ENCODE measurements at regions not wholly inside any gene's neighbourhood (a gene's known extent, or its start where the extent isn't known, plus 50 kb on each side); places are given as distances from the start of the nearest gene placed in this dataset.

DNA sequence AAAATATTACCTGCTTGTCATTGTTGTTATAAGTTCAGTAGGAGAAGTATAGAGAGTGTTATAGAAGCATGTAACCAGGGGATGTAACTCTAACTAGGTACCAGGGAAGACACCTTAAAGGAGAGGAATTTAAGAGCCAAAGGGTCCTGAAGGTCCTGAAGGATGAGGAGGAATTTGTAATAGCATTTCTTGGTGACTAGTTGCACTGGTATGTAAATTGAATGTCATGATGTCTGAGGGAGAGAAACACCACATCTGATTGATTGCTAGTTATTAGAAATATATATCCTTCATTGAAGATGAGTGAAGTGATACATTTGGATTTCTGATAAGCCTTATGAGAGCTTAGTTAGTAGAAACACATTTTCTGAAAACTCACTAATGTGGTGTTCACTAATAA lies 643.8 kb downstream of the RFPL4B start:
- Histone ChIP-seq H3K4me3 (ENCODE audit: low read length) (no peak overlapping the region), H3K27me3 (ENCODE audit: control insufficient read depth, insufficient read depth, low read length) (no peaks in the 10 kb centered on the region), H3K9ac (ENCODE audit: low read length) (no peak overlapping the region), H3K27ac (ENCODE audit: low read depth, low read length) (no peak overlapping the region), H3K4me1 (ENCODE audit: control insufficient read depth, insufficient read depth, low read length) (no peaks in the 10 kb centered on the region), H3K36me3 (ENCODE audit: control insufficient read depth, insufficient read depth, low read length) (no peaks in the 10 kb centered on the region)

DNA sequence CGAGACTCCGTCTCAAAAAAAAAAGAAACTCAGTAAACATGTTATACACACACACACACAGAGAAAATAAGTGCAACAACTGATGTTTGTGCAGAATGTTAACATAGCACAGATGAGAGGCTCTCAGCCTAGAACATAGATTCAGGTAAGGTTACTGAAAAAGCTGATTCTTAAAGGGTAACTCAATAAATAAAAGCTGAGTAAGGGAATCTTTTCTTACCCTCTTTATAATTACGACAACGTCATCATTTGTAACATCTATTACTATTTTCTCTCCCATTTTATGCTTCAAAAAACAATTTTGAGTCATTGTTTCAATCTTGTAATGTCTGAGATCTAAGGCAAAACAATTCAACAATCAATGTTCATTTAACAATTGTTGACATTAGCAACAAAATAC lies 644.8 kb downstream of the RFPL4B start:
- Histone ChIP-seq H3K36me3 (ENCODE audit: control insufficient read depth, insufficient read depth, low read length) (no peaks in the 10 kb centered on the region), H3K4me1 (ENCODE audit: control insufficient read depth, insufficient read depth, low read length) (no peaks in the 10 kb centered on the region), H3K9ac (ENCODE audit: low read length) (no peak overlapping the region), H3K4me3 (ENCODE audit: low read length) (no peak overlapping the region), H3K27ac (ENCODE audit: low read depth, low read length) (no peak overlapping the region), H3K27me3 (ENCODE audit: control insufficient read depth, insufficient read depth, low read length) (no peaks in the 10 kb centered on the region)

DNA sequence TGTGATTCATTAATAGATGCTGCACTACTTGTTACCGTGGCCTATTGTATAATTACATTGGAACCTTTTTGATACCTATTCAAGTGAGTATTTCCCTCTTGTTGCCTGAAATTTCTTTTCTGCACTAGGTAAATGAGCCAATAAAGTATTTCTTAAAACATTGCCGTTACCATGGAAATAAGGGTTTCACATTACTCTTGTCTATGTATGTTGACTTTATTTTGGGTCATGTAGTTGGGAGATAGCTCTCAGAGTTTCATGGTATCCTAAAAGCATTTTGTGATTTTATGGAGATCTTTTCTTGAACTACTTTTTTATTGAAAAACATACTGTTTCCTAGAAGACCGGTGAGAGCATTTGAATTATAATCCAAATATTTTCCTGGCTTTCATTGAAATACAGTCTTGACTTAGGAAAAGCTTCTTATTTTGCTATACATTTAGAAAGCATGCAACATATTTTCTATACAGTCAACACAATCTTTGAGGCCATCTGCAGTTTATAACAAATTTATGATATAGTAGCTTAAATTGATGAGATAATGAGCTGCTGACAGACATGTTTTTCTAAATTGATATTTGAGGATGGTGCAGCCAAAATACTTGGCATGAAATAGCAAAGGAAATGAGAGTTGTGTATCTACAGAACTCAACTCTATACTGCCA lies 650.4 kb downstream of the RFPL4B start:
- Histone ChIP-seq H3K4me3 (ENCODE audit: low read length) (no peak overlapping the region), H3K9ac (ENCODE audit: low read length) (no peak overlapping the region), H3K27ac (ENCODE audit: low read depth, low read length) (no peak overlapping the region), H3K36me3 (ENCODE audit: control insufficient read depth, insufficient read depth, low read length) (no peaks in the 10 kb centered on the region), H3K27me3 (ENCODE audit: control insufficient read depth, insufficient read depth, low read length) (no peaks in the 10 kb centered on the region), H3K4me1 (ENCODE audit: control insufficient read depth, insufficient read depth, low read length) (no peaks in the 10 kb centered on the region)

DNA sequence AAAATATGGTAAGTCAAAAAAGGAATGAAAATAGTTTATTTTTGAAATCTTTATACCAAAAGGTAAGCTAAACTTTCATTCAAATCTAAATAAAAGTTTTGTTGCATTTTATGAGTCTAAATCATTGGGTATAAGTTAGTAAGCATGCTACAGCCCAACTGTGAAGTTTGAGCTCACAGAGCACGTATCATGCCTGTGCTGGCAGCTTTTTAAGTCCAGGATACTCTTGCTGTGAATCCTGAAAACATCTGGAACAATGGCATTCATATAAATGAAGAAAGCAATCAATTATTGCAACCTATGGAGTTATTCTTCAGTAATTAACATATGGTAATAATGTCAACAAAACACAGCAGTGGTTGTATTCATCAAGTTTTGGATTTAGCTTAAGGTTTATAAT lies 656.9 kb downstream of the RFPL4B start:
- no peak overlapping the region for H3K9ac ChIP-seq (ENCODE audit: low read length)
- no peaks in the 10 kb centered on the region for H3K4me1 ChIP-seq (ENCODE audit: control insufficient read depth, insufficient read depth, low read length)
- no peaks in the 10 kb centered on the region for H3K36me3 ChIP-seq (ENCODE audit: control insufficient read depth, insufficient read depth, low read length)
- H3K4me3 ChIP-seq (ENCODE audit: low read length): no peak overlapping the region
- H3K27me3 ChIP-seq (ENCODE audit: control insufficient read depth, insufficient read depth, low read length): no peaks in the 10 kb centered on the region
- no peak overlapping the region for H3K27ac ChIP-seq (ENCODE audit: low read depth, low read length)

DNA sequence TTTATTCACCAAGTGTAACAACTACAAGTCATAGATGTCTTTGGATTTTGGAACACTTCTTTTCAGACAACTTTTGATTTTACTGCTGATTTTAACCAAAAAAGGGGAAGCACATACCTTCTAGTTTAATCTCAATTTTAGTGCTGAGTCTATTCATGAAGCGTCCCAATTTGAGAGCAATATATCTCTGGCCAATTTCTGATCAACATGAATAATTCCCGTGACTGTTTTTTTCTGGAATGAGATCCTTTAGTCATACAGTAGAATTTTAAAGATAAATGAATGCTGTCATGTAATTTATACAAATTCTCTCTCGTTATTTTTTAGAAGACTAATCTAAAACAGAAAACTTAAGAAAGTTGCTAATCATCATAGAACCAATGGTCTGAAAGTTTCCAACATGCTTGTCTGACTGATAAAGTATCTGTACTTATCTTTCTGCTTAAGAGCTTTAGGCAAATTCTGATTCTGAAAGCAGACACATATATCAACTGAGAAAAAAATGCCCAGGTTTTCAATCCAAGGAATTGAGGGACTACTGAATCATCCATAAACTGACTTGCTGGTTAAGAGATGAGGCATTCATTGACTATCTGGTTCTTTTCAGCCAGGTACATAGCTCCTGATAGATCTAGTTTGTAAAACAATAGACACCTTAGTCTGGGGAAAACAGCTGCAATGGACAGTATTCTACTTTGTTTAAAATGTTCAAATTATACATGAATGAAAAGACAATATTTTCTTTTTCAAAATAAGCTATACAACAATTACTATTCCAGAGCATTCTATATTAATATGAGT lies 657.5 kb downstream of the RFPL4B start:
- H3K9ac ChIP-seq (ENCODE audit: low read length): no peak overlapping the region
- H3K4me1 ChIP-seq (ENCODE audit: control insufficient read depth, insufficient read depth, low read length): no peaks in the 10 kb centered on the region
- H3K36me3 ChIP-seq (ENCODE audit: control insufficient read depth, insufficient read depth, low read length): no peaks in the 10 kb centered on the region
- no peak overlapping the region for H3K4me3 ChIP-seq (ENCODE audit: low read length)
- no peak overlapping the region for H3K27ac ChIP-seq (ENCODE audit: low read depth, low read length)
- no peaks in the 10 kb centered on the region for H3K27me3 ChIP-seq (ENCODE audit: control insufficient read depth, insufficient read depth, low read length)

DNA sequence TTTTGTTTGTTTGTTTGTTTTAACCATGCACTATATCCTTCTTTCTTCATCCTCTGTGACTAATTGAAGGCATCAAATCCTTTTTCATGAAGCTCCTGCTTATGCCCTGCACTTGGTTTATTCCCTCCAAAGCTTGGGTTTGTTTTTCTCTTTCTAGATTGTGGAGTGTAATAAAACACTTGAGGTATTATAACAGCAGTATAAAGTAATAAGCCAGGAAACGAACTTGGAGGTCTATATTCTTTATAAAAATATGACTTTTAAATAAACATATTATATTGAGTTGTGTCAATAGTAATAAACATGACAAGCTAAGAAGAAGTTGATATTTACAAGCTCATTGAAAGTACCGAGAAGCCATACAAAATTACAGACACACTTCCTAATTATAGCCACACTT lies 659.4 kb downstream of the RFPL4B start:
- no peak overlapping the region for H3K9ac ChIP-seq (ENCODE audit: low read length)
- H3K4me3 ChIP-seq (ENCODE audit: low read length): no peak overlapping the region
- H3K27ac ChIP-seq (ENCODE audit: low read depth, low read length): no peak overlapping the region
- H3K27me3 ChIP-seq (ENCODE audit: control insufficient read depth, insufficient read depth, low read length): no peaks in the 10 kb centered on the region
- no peaks in the 10 kb centered on the region for H3K4me1 ChIP-seq (ENCODE audit: control insufficient read depth, insufficient read depth, low read length)
- no peaks in the 10 kb centered on the region for H3K36me3 ChIP-seq (ENCODE audit: control insufficient read depth, insufficient read depth, low read length)

DNA sequence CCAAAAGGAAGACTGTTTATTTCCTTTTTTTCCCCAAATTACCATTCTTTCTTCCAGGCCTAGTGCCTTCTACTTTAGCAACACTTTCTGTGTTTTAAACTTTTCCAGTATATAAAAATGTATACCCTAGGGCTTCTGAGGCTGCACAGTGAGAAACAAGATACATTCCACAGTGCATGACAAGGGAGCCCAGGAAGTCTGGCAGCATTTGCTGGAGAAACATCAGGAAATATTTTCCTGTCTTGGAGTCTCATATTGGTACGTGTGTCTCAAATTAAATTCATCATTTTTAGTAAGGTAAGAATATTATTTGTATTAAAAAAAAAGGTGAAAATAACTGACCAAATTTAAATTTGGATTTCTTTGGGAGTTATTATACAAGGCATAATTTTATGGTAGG lies 662.6 kb downstream of the RFPL4B start:
- no peak overlapping the region for H3K27ac ChIP-seq (ENCODE audit: low read depth, low read length)
- H3K36me3 ChIP-seq (ENCODE audit: control insufficient read depth, insufficient read depth, low read length): no peaks in the 10 kb centered on the region
- H3K9ac ChIP-seq (ENCODE audit: low read length): no peak overlapping the region
- H3K4me1 ChIP-seq (ENCODE audit: control insufficient read depth, insufficient read depth, low read length): no peaks in the 10 kb centered on the region
- no peaks in the 10 kb centered on the region for H3K27me3 ChIP-seq (ENCODE audit: control insufficient read depth, insufficient read depth, low read length)
- H3K4me3 ChIP-seq (ENCODE audit: low read length): no peak overlapping the region

DNA sequence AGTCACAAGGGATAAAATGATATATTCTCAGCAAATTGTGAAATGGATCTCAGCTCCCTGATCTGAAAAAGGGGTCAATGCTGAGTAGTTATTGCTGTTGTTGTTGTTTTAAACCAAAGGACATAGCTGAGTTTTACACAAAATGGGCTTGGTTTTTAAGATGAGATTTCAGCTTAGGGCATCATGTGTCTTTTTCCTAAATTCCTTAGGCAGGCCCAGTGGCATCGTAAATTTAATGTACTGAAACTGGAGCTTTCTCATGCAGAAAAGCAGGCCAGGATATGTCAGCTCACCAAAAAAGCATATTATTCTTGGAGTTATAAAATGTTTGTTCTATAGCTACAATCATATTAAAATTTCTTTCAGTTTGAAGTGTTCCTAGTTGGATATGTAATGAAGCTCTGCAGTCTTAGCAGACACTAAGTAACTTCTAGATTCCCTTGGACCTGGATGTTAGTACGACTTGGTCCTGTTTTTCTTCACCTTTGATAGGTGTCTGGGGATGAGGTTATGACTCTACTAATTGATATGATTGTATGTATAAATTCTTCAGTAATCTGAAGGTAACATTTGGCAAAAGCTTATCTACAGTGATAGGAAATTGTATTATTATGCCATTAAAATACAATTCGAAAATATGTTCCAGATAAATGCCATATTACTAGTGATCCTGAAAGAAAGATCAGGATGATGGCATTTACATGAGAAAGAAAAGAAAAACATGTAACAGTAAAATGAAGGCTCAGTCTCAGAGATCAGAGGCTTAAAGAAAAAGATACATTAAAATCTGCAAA lies 663.3 kb downstream of the RFPL4B start:
- H3K4me3 ChIP-seq (ENCODE audit: low read length): no peak overlapping the region
- H3K27me3 ChIP-seq (ENCODE audit: control insufficient read depth, insufficient read depth, low read length): no peaks in the 10 kb centered on the region
- no peaks in the 10 kb centered on the region for H3K36me3 ChIP-seq (ENCODE audit: control insufficient read depth, insufficient read depth, low read length)
- no peaks in the 10 kb centered on the region for H3K4me1 ChIP-seq (ENCODE audit: control insufficient read depth, insufficient read depth, low read length)
- peak overlapping the region; percentile 48 for H3K27ac ChIP-seq (ENCODE audit: low read depth, low read length)
- H3K9ac ChIP-seq (ENCODE audit: low read length): no peak overlapping the region

DNA sequence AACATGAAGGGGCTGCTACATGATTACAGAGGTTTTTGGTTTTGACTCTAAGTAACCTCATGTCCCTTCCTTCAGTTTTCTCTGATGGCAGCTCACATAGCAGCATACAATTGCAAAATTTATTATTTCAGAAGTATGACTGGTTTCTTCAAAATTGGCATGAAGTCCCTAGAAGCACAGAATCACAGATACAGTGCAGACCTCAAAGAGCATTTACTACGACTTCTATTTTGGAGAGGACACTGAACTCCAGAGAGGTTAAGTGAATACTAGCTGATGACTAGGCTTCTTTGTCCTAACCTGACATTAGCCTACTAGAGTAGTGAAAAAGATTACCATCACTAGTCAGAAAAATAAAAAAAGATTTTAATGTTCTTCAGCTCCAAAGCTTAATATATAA lies 664.3 kb downstream of the RFPL4B start:
- Histone ChIP-seq H3K4me3 (ENCODE audit: low read length) (no peak overlapping the region), H3K9ac (ENCODE audit: low read length) (no peak overlapping the region), H3K4me1 (ENCODE audit: control insufficient read depth, insufficient read depth, low read length) (no peaks in the 10 kb centered on the region), H3K36me3 (ENCODE audit: control insufficient read depth, insufficient read depth, low read length) (no peaks in the 10 kb centered on the region), H3K27me3 (ENCODE audit: control insufficient read depth, insufficient read depth, low read length) (no peaks in the 10 kb centered on the region), H3K27ac (ENCODE audit: low read depth, low read length) (peak overlapping the region; percentile 48)

DNA sequence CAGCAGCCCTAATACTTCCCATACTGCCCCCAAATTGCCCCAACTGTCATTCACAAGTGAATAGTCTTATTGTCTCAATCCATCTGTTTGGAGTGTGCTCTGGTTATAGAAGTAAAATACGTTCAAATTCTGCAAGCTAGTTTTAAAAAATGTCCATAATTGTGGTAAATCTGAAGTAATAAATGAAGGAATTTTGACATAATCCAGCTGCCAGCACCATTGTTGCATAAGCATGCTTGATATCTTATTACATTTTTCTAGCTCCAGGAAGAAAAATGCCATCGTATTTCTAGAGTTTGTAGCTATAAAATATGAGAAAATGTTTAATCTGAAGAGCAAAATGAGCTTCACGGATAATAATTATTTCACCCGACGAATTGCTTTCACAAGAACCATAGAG lies 664.7 kb downstream of the RFPL4B start:
- Histone ChIP-seq H3K9ac (ENCODE audit: low read length) (no peak overlapping the region), H3K36me3 (ENCODE audit: control insufficient read depth, insufficient read depth, low read length) (no peaks in the 10 kb centered on the region), H3K27ac (ENCODE audit: low read depth, low read length) (peak overlapping the region; percentile 13), H3K4me1 (ENCODE audit: control insufficient read depth, insufficient read depth, low read length) (no peaks in the 10 kb centered on the region), H3K27me3 (ENCODE audit: control insufficient read depth, insufficient read depth, low read length) (no peaks in the 10 kb centered on the region), H3K4me3 (ENCODE audit: low read length) (no peak overlapping the region)

DNA sequence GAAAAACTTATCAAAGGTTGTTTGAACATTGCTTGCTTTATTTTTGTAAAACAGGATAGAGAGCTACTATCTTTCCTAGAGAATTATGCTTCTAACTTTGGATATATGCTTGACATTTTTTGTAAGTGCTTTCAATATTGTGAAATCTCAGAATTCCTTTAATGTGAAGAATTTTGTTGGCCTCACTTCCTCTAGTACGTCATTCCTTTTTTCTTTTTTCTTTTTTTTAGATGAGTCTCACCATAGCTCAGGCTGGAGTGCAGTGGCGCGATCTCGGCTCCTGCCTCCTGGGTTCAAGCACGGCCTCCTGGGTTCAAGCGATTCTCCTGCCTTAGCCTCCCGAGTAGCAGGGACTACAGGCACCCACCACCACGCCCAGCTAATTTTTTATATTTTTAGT lies 668.1 kb downstream of the RFPL4B start:
- Histone ChIP-seq H3K9ac (ENCODE audit: low read length) (no peak overlapping the region), H3K27ac (ENCODE audit: low read depth, low read length) (no peak overlapping the region), H3K36me3 (ENCODE audit: control insufficient read depth, insufficient read depth, low read length) (no peaks in the 10 kb centered on the region), H3K4me3 (ENCODE audit: low read length) (no peak overlapping the region), H3K27me3 (ENCODE audit: control insufficient read depth, insufficient read depth, low read length) (no peaks in the 10 kb centered on the region), H3K4me1 (ENCODE audit: control insufficient read depth, insufficient read depth, low read length) (peaks cover 7% of the 10 kb centered on the region)

DNA sequence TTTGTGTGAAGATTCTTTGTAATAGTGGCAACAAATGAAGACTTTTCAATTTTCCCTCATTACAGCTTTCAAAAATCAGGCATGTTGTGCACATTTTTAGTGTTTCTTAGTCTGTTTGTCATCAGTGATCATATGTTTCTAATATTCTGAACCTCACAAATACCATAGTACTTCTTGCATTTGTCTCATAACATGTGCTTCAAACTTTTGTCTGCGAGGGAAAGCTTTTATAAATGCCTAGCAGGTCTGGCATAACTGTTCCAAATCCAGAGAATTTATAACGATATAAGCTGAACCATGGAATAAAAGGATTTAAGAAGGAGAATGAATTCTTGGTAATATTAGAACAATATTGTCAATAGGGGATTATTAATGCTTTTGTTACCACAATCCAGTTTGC lies 670.2 kb downstream of the RFPL4B start:
- Histone ChIP-seq H3K9ac (ENCODE audit: low read length) (no peak overlapping the region), H3K4me3 (ENCODE audit: low read length) (no peak overlapping the region), H3K27ac (ENCODE audit: low read depth, low read length) (no peak overlapping the region), H3K27me3 (ENCODE audit: control insufficient read depth, insufficient read depth, low read length) (no peaks in the 10 kb centered on the region), H3K4me1 (ENCODE audit: control insufficient read depth, insufficient read depth, low read length) (peaks cover 7% of the 10 kb centered on the region), H3K36me3 (ENCODE audit: control insufficient read depth, insufficient read depth, low read length) (no peaks in the 10 kb centered on the region)
